Astrocyte (in vitro differentiated cells and primary cell): ENCODE measurements at regions not wholly inside any gene's neighbourhood (a gene's known extent, or its start where the extent isn't known, plus 50 kb on each side); places are given as distances from the start of the nearest gene placed in this dataset.

Experiments used
- CTCF ChIP-seq: IDR thresholded peaks from 2 replicates; pipeline ENCODE4 v1.5.1; 2011; ENCODE audit warnings: low read depth, mild to moderate bottlenecking, inconsistent platforms, low read length, moderate library complexity; ENCODE audit not compliant: insufficient read depth
- EZH2 ChIP-seq: IDR thresholded peaks from 2 replicates; pipeline ENCODE4 v1.6.1; 2012; ENCODE audit warnings: mild to moderate bottlenecking, low read length, inconsistent platforms; ENCODE audit not compliant: insufficient read depth

- TF ChIP-seq EZH2, result no peak
- TF ChIP-seq CTCF, result no peak
Observed at GRCh38 chr17:79424471-79425185, 186.2 kb downstream of the RBFOX3 start.
